Endodermal cell (in vitro differentiated cells): ENCODE measurements at regions not wholly inside any gene's neighbourhood (a gene's known extent, or its start where the extent isn't known, plus 50 kb on each side); places are given as distances from the start of the nearest gene placed in this dataset.
A peak's percentile ranks its signal among the peaks of the same experiment; 100 is the strongest.

Source experiments
- DNase-seq: peaks from one replicate; pipeline ENCODE4 v3.0.0-alpha.2; 2017
- H3K27ac ChIP-seq: 2 replicates; pipeline ENCODE4 v1.5.1; 2013; ENCODE audit warnings: mild to moderate bottlenecking, low read depth, low read length, moderate library complexity
- H3K27me3 ChIP-seq: 2 replicates; pipeline ENCODE4 v1.6.1; 2013; ENCODE audit warnings: mild to moderate bottlenecking, low read length, moderate library complexity; ENCODE audit not compliant: insufficient read depth, control insufficient read depth, poor library complexity, severe bottlenecking
- H3K36me3 ChIP-seq: 2 replicates; pipeline ENCODE4 v1.7.0; 2013; ENCODE audit warnings: mild to moderate bottlenecking, low read length, moderate library complexity; ENCODE audit not compliant: control insufficient read depth, insufficient read depth
- H3K4me1 ChIP-seq: one replicate; pipeline ENCODE4 v1.7.0; 2013; ENCODE audit warnings: low read length; ENCODE audit not compliant: control insufficient read depth, insufficient read depth
- H3K4me3 ChIP-seq: 2 replicates; pipeline ENCODE4 v1.5.1; 2013; ENCODE audit warnings: mild to moderate bottlenecking, low read length, moderate library complexity
- H3K9ac ChIP-seq: 2 replicates; pipeline ENCODE4 v1.6.1; 2013; ENCODE audit warnings: mild to moderate bottlenecking, low read length, moderate library complexity; ENCODE audit not compliant: poor library complexity, severe bottlenecking; ENCODE audit errors: extremely low read depth
- H3K9me3 ChIP-seq: 2 replicates; pipeline ENCODE4 v1.6.1; 2013; ENCODE audit warnings: mild to moderate bottlenecking, low read length, moderate library complexity; ENCODE audit not compliant: control insufficient read depth
- H3K27ac Mint-ChIP-seq: 2 replicates; pipeline ENCODE4 v1.8.0; 2020; ENCODE audit warnings: mixed read lengths
- H3K27me3 Mint-ChIP-seq: 2 replicates; pipeline ENCODE4 v1.8.0; 2021; ENCODE audit warnings: mild to moderate bottlenecking, mixed read lengths; ENCODE audit not compliant: insufficient read depth
- H3K36me3 Mint-ChIP-seq: 2 replicates; pipeline ENCODE4 v1.8.0; 2020; ENCODE audit warnings: low read depth, mixed read lengths
- H3K4me1 Mint-ChIP-seq: 2 replicates; pipeline ENCODE4 v1.8.0; 2020; ENCODE audit warnings: mixed read lengths
- H3K4me3 Mint-ChIP-seq: 2 replicates; pipeline ENCODE4 v1.8.0; 2020; ENCODE audit warnings: mild to moderate bottlenecking, moderate library complexity, mixed read lengths
- H3K9me3 Mint-ChIP-seq: 2 replicates; pipeline ENCODE4 v1.8.0; 2020; ENCODE audit warnings: mild to moderate bottlenecking, mixed read lengths
- CTCF ChIP-seq: fragments of 200-600 bp; sonication (generic); conservative IDR thresholded peaks from 2 replicates; pipeline ENCODE4 v1.5.0; 2021; ENCODE audit warnings: antibody characterized with exemption, mild to moderate bottlenecking
- WGBS, 2 experiments: methylation state at CpG; one replicate each; pipeline versions ENCODE4 v1.1.5 to v1.1.7; 2013; ENCODE audit warnings: missing lambda C conversion rate in 2 of 2, mixed read lengths in 1 of 2; ENCODE audit not compliant: insufficient coverage in 1 of 2, insufficient read length in 1 of 2; 5-methylcytosine and 5-hydroxymethylcytosine counted together

- Histone ChIP-seq H3K9me3 (no peaks in the 10 kb centered on the region), H3K4me1 (no peaks in the 10 kb centered on the region), H3K36me3 (no peaks in the 10 kb centered on the region), H3K4me3 (no peak overlapping the region), H3K27me3 (no peaks in the 10 kb centered on the region), H3K27ac (no peak overlapping the region), H3K9ac (no peak overlapping the region)
- peaks cover 2% of the 10 kb centered on the region for H3K27me3 Mint-ChIP-seq
- H3K27ac Mint-ChIP-seq = no peak overlapping the region
- no peak for DNase-seq
- no peak overlapping the region for H3K4me3 Mint-ChIP-seq
- H3K4me1 Mint-ChIP-seq = peaks cover 27% of the 10 kb centered on the region
- no peaks in the 10 kb centered on the region for H3K36me3 Mint-ChIP-seq
- no peaks in the 10 kb centered on the region for H3K9me3 Mint-ChIP-seq
- 77 to 87% methylated on average over 3 of the region's 3 CpGs for WGBS, 2 experiments
- no peak for TF ChIP-seq CTCF
These were observed 236.9 kb downstream of the TTLL7 start for GRCh38 chr1:83762039-83762365.

DNA sequence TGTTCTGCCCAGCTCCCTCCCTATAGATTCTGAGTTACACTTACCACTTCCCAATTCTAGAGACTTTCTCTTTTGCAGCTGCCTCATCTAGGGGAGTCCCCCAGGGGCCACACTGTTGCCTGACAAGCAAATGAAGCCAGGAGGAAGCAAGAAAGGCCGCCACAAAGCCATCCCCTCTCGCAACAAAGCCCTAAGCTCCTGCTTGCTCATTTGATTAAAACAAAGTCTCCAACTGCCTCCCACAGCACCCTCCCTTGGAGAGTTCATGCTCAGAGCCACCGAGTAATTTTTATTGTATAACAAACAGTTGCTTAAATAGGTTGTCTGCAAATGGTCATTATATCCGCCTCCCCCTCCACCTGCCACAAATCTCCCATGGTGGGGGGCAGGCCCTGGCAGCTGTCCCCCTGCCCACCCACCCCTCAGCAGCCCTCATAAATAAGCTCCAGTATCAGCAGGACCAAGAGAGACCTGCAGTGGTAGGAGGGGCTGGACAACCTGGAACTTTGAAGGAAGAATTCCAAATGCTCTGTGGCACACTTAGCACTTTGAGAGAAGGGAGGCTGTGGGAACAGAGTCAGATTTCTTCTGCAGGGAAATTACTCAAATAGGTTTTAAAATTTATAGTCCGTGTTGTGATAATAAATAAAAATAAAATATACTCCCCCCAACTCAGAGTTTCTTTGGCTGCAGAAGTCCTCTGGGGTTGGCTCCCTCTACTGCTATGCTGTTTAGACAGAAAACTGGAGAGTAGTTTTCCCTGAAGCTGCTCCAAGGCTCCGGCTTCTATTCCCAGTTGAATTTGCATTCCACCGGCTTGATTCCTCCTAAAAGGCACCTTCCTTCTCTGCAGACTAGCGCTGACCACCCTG is 237.5 kb downstream of the TTLL7 start:
- no peak overlapping the region for H3K9ac ChIP-seq
- no peaks in the 10 kb centered on the region for H3K4me1 ChIP-seq
- peak; percentile 46 for DNase-seq
- H3K4me3 ChIP-seq = no peak overlapping the region
- no peaks in the 10 kb centered on the region for H3K9me3 Mint-ChIP-seq
- H3K27ac ChIP-seq = peak overlapping the region; percentile 57
- H3K27me3 Mint-ChIP-seq = peaks cover 2% of the 10 kb centered on the region
- H3K36me3 ChIP-seq = no peaks in the 10 kb centered on the region
- TF ChIP-seq CTCF = no peak
- peaks cover 27% of the 10 kb centered on the region for H3K4me1 Mint-ChIP-seq
- H3K27ac Mint-ChIP-seq = no peak overlapping the region
- H3K4me3 Mint-ChIP-seq = no peak overlapping the region
- no peaks in the 10 kb centered on the region for H3K36me3 Mint-ChIP-seq
- no peaks in the 10 kb centered on the region for H3K9me3 ChIP-seq
- WGBS, 2 experiments = 67 to 84% methylated on average over 2 to 6 of the region's 8 CpGs
- no peaks in the 10 kb centered on the region for H3K27me3 ChIP-seq

DNA sequence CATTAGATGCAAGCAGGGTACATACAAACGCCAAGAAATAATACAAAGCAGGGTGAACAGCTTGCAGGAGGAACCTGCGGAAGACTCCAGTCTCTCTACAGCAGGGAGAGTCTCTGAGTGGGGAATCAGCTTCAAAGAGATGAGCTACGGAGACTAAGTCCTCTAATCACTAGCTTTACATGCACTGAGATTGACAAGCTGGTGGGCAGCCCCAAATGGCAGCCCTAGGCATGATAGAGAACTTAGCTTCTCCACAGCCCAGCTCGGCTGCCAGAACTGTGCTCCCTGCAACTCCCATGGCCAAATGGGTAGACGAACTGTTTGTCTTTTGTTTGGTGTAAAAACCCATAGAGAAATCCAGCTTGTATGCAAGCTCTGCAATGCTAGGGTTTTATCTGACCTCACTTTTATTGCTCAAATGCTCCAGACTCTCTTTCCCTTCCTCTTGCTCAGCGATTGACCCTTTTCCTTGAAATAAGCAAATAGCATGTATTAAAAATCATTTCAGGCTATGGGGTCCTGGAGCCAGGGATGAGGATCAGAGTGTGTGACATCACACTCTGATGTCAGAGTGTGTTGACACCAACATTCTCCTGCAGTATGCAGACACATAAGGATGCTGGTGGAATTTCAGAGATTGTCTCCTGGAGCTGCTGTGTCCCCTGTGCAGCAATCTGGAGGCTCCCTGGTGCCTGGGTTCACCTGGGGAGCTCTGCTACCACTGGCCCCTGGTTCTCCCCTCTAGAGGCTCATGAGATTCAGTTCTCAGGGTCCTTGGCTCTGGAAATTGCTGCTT is 238.5 kb downstream of the TTLL7 start:
- WGBS, 2 experiments = 92% methylated on average over 4 to 6 of the region's 6 CpGs

More for the DNA sequence above, 238.5 kb downstream of the TTLL7 start:
- Histone ChIP-seq H3K9ac (no peak overlapping the region), H3K27me3 (no peaks in the 10 kb centered on the region), H3K4me1 (no peaks in the 10 kb centered on the region), H3K9me3 (no peaks in the 10 kb centered on the region), H3K4me3 (no peak overlapping the region), H3K27ac (peak overlapping the region; percentile 57), H3K36me3 (no peaks in the 10 kb centered on the region)
- TF ChIP-seq CTCF = no peak
- Mint-ChIP-seq H3K9me3 (no peaks in the 10 kb centered on the region), H3K4me3 (no peak overlapping the region), H3K27ac (no peak overlapping the region), H3K4me1 (peaks cover 27% of the 10 kb centered on the region), H3K36me3 (no peaks in the 10 kb centered on the region), H3K27me3 (peaks cover 2% of the 10 kb centered on the region)
- no peak for DNase-seq
